Fibroblast of villous mesenchyme (primary cell): ENCODE measurements at regions not wholly inside any gene's neighbourhood (a gene's known extent, or its start where the extent isn't known, plus 50 kb on each side); places are given as distances from the start of the nearest gene placed in this dataset.
"Not testable (repeated sequence)": the region's sequence is repeated elsewhere in the genome, so short reads cannot be mapped to it uniquely, and the experiment has no call there.

Experiments
- DNase-seq: peaks from one replicate; pipeline ENCODE4 v3.0.0-alpha.2; 2010; ENCODE audit warnings: low read depth
- H3K4me3 ChIP-seq: 2 replicates; pipeline ENCODE4 v1.5.1; 2011; ENCODE audit warnings: low read depth, mild to moderate bottlenecking, low read length
- CTCF ChIP-seq: IDR thresholded peaks from 2 replicates; pipeline ENCODE4 v1.5.1; 2012; ENCODE audit warnings: low read depth, mild to moderate bottlenecking, low read length; ENCODE audit not compliant: insufficient read depth

GRCh38 chr20:43331906-43332305 is 125.8 kb upstream of the SRSF6 start:
- DNase-seq = no peak
- TF ChIP-seq CTCF = no peak
- H3K4me3 ChIP-seq = no peak overlapping the region

- no peak overlapping the region for H3K4me3 ChIP-seq
- DNase-seq = no peak
- TF ChIP-seq CTCF = no peak
These were observed 129.0 kb upstream of the SRSF6 start for GRCh38 chr20:43328697-43329096.

- H3K4me3 ChIP-seq, DNase-seq: not testable (repeated sequence)
These were observed 130.5 kb upstream of the SRSF6 start for GRCh38 chr20:43327234-43327633.

GRCh38 chr20:43325926-43326325 is 131.8 kb upstream of the SRSF6 start:
- no peak for TF ChIP-seq CTCF
- no peak overlapping the region for H3K4me3 ChIP-seq
- DNase-seq = no peak

- no peak overlapping the region for H3K4me3 ChIP-seq
- no peak for TF ChIP-seq CTCF
- no peak for DNase-seq
These were observed 133.9 kb upstream of the PTPRT start for GRCh38 chr20:43323592-43323991.

- DNase-seq = no peak
- no peak overlapping the region for H3K4me3 ChIP-seq
- TF ChIP-seq CTCF = no peak
These were observed 133.1 kb upstream of the PTPRT start for GRCh38 chr20:43322851-43323250.

GRCh38 chr20:43320536-43320935 is 130.8 kb upstream of the PTPRT start:
- H3K4me3 ChIP-seq = no peak overlapping the region
- DNase-seq = no peak
- no peak for TF ChIP-seq CTCF

- no peak for TF ChIP-seq CTCF
- H3K4me3 ChIP-seq = no peak overlapping the region
- no peak for DNase-seq
These were observed 129.1 kb upstream of the PTPRT start for GRCh38 chr20:43318755-43319297.
